ENCODE measurements at regions not wholly inside any gene's neighbourhood (a gene's known extent, or its start where the extent isn't known, plus 50 kb on each side); places are given as distances from the start of the nearest gene placed in this dataset.

DNA sequence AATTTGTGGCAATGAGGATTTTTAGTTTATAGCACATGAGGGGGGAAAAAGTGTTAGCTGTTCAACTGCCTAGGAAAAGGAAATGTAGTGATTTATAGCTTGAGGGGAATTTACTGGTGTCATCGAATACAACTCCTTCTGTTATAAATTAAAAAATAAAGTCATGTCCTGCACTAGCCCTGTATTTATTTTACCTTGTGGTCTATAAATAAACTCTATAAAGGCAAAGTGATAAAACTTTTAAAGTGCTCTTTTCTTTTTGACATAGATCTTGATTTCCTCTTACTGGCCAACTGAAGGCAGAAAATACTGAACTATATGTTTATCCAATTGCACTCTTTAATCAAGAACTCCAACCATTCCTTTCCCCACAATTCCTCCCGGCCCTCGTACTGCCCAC, 672.1 kb upstream of the SLIT2 start:
- TF ChIP-seq CTCF (IDR thresholded peaks at IDR 0.05) (no peak), SIN3A (IDR thresholded peaks at IDR 0.05; ENCODE audit: borderline replicate concordance, low read depth, low read length) (no peak)

Data from SK-N-SH (cell line).